Tibial artery (tissue), 4 donors: ENCODE measurements at regions not wholly inside any gene's neighbourhood (a gene's known extent, or its start where the extent isn't known, plus 50 kb on each side); places are given as distances from the start of the nearest gene placed in this dataset.

Source experiments
- DNase-seq, 2 donors: peaks; one replicate each; pipeline ENCODE4 v3.0.0-alpha.2; 2019
- H3K27ac ChIP-seq, 2 donors: fragments of 200-600 bp; sonication (generic) in 1 of 2; 1 replicate in 1 of 2; 2 replicates in 1 of 2; pipeline ENCODE4 v1.5.1; 2018 to 2019; ENCODE audit warnings: mild to moderate bottlenecking in 1 of 2
- H3K27me3 ChIP-seq, 2 donors: fragments of 200-600 bp; sonication (generic) in 1 of 2; one replicate each; pipeline versions ENCODE4 v1.5.1 to v1.6.0; 2016 to 2019
- H3K36me3 ChIP-seq, 3 donors: fragments of 200-600 bp; sonication (generic) in 2 of 3; one replicate each; pipeline ENCODE4 v1.5.1; 2016 to 2019; ENCODE audit warnings: mild to moderate bottlenecking in 2 of 3
- H3K4me1 ChIP-seq, 4 donors: fragments of 200-600 bp; sonication (generic) in 2 of 4; 1 replicate in 3 of 4; 2 replicates in 1 of 4; pipeline ENCODE4 v1.5.1; 2016 to 2019
- H3K4me3 ChIP-seq, 2 donors: fragments of 200-600 bp; sonication (generic) in 1 of 2; 1 replicate in 1 of 2; 2 replicates in 1 of 2; pipeline ENCODE4 v1.5.1; 2018 to 2019; ENCODE audit warnings: mild to moderate bottlenecking in 2 of 2
- H3K9me3 ChIP-seq, 3 donors: fragments of 200-600 bp; sonication (generic) in 1 of 3; one replicate each; pipeline ENCODE4 v1.5.1; 2016 to 2019
- CTCF ChIP-seq, 2 experiments: fragments of 200-600 bp in 1 of 2; fragments of 450-650 bp in 1 of 2; IDR thresholded peaks; one replicate each; pipeline ENCODE4 v1.5.1; 2017 to 2019; ENCODE audit warnings: antibody characterized with exemption in 2 of 2, mild to moderate bottlenecking in 1 of 2, moderate library complexity in 1 of 2
- intact Hi-C: fragments of 100-400 bp; cut with DNase I; formaldehyde crosslinking; loops from one replicate; pipeline ENCODE4 v1.15.0; 2023; ENCODE audit warnings: low total_unique reads

- no peak for DNase-seq
- no peaks in the 10 kb centered on the region for H3K36me3 ChIP-seq
- no peak for TF ChIP-seq CTCF (IDR thresholded peaks at IDR 0.05)
- H3K4me1 ChIP-seq = peaks cover 0 to 21% (median 0%) of the 10 kb centered on the region in 4 donors
- no peak overlapping the region for H3K4me3 ChIP-seq
- intact Hi-C loops = no loop called here
- no peaks in the 10 kb centered on the region for H3K27me3 ChIP-seq
- H3K27ac ChIP-seq = no peak overlapping the region
- no peaks in the 10 kb centered on the region for H3K9me3 ChIP-seq
These were observed 155.2 kb downstream of the GAS1 start for GRCh38 chr9:86792136-86792535.

GRCh38 chr9:86790805-86791204 lies 156.5 kb downstream of the GAS1 start:
- Histone ChIP-seq H3K4me3 (no peak overlapping the region), H3K27ac (no peak overlapping the region), H3K4me1 (peaks cover 0 to 10% (median 0%) of the 10 kb centered on the region in 4 donors), H3K36me3 (no peaks in the 10 kb centered on the region), H3K27me3 (no peaks in the 10 kb centered on the region), H3K9me3 (no peaks in the 10 kb centered on the region)
- TF ChIP-seq CTCF (IDR thresholded peaks at IDR 0.05) = no peak
- intact Hi-C loops = no loop called here
- no peak for DNase-seq

- intact Hi-C loops = no loop called here
- no peak overlapping the region for H3K27ac ChIP-seq
- no peak for TF ChIP-seq CTCF (IDR thresholded peaks at IDR 0.05)
- H3K9me3 ChIP-seq = no peaks in the 10 kb centered on the region
- no peaks in the 10 kb centered on the region for H3K4me1 ChIP-seq
- H3K36me3 ChIP-seq = no peaks in the 10 kb centered on the region
- no peak overlapping the region for H3K4me3 ChIP-seq
- DNase-seq = no peak
- no peaks in the 10 kb centered on the region for H3K27me3 ChIP-seq
These were observed 158.8 kb downstream of the GAS1 start for GRCh38 chr9:86788456-86788855.

GRCh38 chr9:86783884-86784283 lies 163.4 kb downstream of the GAS1 start:
- Histone ChIP-seq H3K36me3 (no peaks in the 10 kb centered on the region), H3K27ac (no peak overlapping the region), H3K4me3 (no peak overlapping the region), H3K9me3 (no peaks in the 10 kb centered on the region), H3K4me1 (no peaks in the 10 kb centered on the region), H3K27me3 (no peaks in the 10 kb centered on the region)
- intact Hi-C loops = no loop called here
- DNase-seq = no peak
- TF ChIP-seq CTCF (IDR thresholded peaks at IDR 0.05) = no peak

GRCh38 chr9:86782831-86783230 lies 164.5 kb downstream of the GAS1 start:
- H3K27me3 ChIP-seq = no peaks in the 10 kb centered on the region
- TF ChIP-seq CTCF (IDR thresholded peaks at IDR 0.05) = no peak
- no peaks in the 10 kb centered on the region for H3K36me3 ChIP-seq
- no peak for DNase-seq
- H3K4me1 ChIP-seq = no peaks in the 10 kb centered on the region
- intact Hi-C loops = no loop called here
- H3K9me3 ChIP-seq = no peaks in the 10 kb centered on the region
- no peak overlapping the region for H3K4me3 ChIP-seq
- H3K27ac ChIP-seq = no peak overlapping the region

GRCh38 chr9:86778761-86779160 lies 168.5 kb downstream of the GAS1 start:
- H3K4me3 ChIP-seq = no peak overlapping the region
- no peaks in the 10 kb centered on the region for H3K27me3 ChIP-seq
- H3K9me3 ChIP-seq = no peaks in the 10 kb centered on the region
- H3K4me1 ChIP-seq = no peaks in the 10 kb centered on the region
- H3K36me3 ChIP-seq = no peaks in the 10 kb centered on the region
- DNase-seq = no peak
- TF ChIP-seq CTCF (IDR thresholded peaks at IDR 0.05) = no peak
- no peak overlapping the region for H3K27ac ChIP-seq
- intact Hi-C loops = no loop called here
